HEK293 (cell line): ENCODE measurements at regions not wholly inside any gene's neighbourhood (a gene's known extent, or its start where the extent isn't known, plus 50 kb on each side); places are given as distances from the start of the nearest gene placed in this dataset.

ENCODE experiments used
- MYNN ChIP-seq: fragments of 450-650 bp; formaldehyde crosslinking; IDR thresholded peaks from 2 replicates; pipeline ENCODE4 v1.5.1; 2016; ENCODE audit warnings: missing biosample characterization, missing genetic modification characterization, borderline replicate concordance
- OVOL3 ChIP-seq: fragments of 450-650 bp; formaldehyde crosslinking; IDR thresholded peaks from 2 replicates; pipeline ENCODE4 v1.5.1; 2016; ENCODE audit warnings: missing biosample characterization, missing genetic modification characterization
- TCF7L2 ChIP-seq: IDR thresholded peaks from 2 replicates; pipeline ENCODE4 v1.6.1; 2011; ENCODE audit warnings: low read depth, mild to moderate bottlenecking, inconsistent platforms, low read length, moderate library complexity, borderline replicate concordance
- ZNF121 ChIP-seq: fragments of 450-650 bp; formaldehyde crosslinking; IDR thresholded peaks from 2 replicates; pipeline ENCODE4 v1.5.1; 2016; ENCODE audit warnings: missing biosample characterization, missing genetic modification characterization
- ZNF596 ChIP-seq: fragments of 450-650 bp; IDR thresholded peaks from 2 replicates; pipeline ENCODE4 v1.5.0; 2018; ENCODE audit warnings: missing biosample characterization, mild to moderate bottlenecking, missing genetic modification characterization, moderate library complexity
- ZNF624 ChIP-seq: fragments of 450-650 bp; formaldehyde crosslinking; IDR thresholded peaks from 2 replicates; pipeline ENCODE4 v1.5.1; 2017; ENCODE audit warnings: missing biosample characterization, missing genetic modification characterization
- ZNF692 ChIP-seq: fragments of 450-650 bp; formaldehyde crosslinking; IDR thresholded peaks from 2 replicates; pipeline ENCODE4 v1.5.1; 2016; ENCODE audit warnings: missing biosample characterization, missing genetic modification characterization
- ZNF747 ChIP-seq: fragments of 450-650 bp; formaldehyde crosslinking; IDR thresholded peaks from 2 replicates; pipeline ENCODE4 v1.5.1; 2016; ENCODE audit warnings: missing biosample characterization, missing genetic modification characterization
- TF ChIP-seq, protein P1 (sequence below): fragments of 450-650 bp; formaldehyde crosslinking; IDR thresholded peaks from 2 replicates; pipeline ENCODE4 v1.5.1; 2016; ENCODE audit warnings: missing biosample characterization, missing genetic modification characterization
- TF ChIP-seq, protein P2 (sequence below): fragments of 450-650 bp; IDR thresholded peaks from 2 replicates; pipeline ENCODE4 v1.5.1; 2018; ENCODE audit warnings: missing biosample characterization, mild to moderate bottlenecking, missing genetic modification characterization
- TF ChIP-seq, protein P3 (sequence below): fragments of 450-650 bp; formaldehyde crosslinking; IDR thresholded peaks from 2 replicates; pipeline ENCODE4 v1.5.1; 2016; ENCODE audit warnings: missing biosample characterization, missing genetic modification characterization

- TF ChIP-seq ZNF596 (tag by site-specific recombination) (no peak), ZNF121 (tag by site-specific recombination) (no peak), OVOL3 (tag by site-specific recombination) (no peak), ZNF692 (no peak), ZNF624 (tag by site-specific recombination) (no peak), ZNF747 (tag by site-specific recombination) (no peak), TCF7L2 (no peak), MYNN (tag by site-specific recombination) (no peak)
- TF ChIP-seq, protein P1, sequence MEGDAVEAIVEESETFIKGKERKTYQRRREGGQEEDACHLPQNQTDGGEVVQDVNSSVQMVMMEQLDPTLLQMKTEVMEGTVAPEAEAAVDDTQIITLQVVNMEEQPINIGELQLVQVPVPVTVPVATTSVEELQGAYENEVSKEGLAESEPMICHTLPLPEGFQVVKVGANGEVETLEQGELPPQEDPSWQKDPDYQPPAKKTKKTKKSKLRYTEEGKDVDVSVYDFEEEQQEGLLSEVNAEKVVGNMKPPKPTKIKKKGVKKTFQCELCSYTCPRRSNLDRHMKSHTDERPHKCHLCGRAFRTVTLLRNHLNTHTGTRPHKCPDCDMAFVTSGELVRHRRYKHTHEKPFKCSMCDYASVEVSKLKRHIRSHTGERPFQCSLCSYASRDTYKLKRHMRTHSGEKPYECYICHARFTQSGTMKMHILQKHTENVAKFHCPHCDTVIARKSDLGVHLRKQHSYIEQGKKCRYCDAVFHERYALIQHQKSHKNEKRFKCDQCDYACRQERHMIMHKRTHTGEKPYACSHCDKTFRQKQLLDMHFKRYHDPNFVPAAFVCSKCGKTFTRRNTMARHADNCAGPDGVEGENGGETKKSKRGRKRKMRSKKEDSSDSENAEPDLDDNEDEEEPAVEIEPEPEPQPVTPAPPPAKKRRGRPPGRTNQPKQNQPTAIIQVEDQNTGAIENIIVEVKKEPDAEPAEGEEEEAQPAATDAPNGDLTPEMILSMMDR (tag by site-specific recombination) = no peak
- TF ChIP-seq, protein P2, sequence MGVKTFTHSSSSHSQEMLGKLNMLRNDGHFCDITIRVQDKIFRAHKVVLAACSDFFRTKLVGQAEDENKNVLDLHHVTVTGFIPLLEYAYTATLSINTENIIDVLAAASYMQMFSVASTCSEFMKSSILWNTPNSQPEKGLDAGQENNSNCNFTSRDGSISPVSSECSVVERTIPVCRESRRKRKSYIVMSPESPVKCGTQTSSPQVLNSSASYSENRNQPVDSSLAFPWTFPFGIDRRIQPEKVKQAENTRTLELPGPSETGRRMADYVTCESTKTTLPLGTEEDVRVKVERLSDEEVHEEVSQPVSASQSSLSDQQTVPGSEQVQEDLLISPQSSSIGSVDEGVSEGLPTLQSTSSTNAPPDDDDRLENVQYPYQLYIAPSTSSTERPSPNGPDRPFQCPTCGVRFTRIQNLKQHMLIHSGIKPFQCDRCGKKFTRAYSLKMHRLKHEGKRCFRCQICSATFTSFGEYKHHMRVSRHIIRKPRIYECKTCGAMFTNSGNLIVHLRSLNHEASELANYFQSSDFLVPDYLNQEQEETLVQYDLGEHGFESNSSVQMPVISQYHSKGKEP (tag by site-specific recombination) = no peak
- TF ChIP-seq, protein P3, sequence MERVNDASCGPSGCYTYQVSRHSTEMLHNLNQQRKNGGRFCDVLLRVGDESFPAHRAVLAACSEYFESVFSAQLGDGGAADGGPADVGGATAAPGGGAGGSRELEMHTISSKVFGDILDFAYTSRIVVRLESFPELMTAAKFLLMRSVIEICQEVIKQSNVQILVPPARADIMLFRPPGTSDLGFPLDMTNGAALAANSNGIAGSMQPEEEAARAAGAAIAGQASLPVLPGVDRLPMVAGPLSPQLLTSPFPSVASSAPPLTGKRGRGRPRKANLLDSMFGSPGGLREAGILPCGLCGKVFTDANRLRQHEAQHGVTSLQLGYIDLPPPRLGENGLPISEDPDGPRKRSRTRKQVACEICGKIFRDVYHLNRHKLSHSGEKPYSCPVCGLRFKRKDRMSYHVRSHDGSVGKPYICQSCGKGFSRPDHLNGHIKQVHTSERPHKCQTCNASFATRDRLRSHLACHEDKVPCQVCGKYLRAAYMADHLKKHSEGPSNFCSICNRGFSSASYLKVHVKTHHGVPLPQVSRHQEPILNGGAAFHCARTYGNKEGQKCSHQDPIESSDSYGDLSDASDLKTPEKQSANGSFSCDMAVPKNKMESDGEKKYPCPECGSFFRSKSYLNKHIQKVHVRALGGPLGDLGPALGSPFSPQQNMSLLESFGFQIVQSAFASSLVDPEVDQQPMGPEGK (tag by site-specific recombination) = no peak
Observed at GRCh38 chr9:106479679-106480078, 383.3 kb upstream of the ZNF462 start.
